AG20443 (cell line): ENCODE measurements at regions not wholly inside any gene's neighbourhood (a gene's known extent, or its start where the extent isn't known, plus 50 kb on each side); places are given as distances from the start of the nearest gene placed in this dataset.
"Not testable (repeated sequence)": the region's sequence is repeated elsewhere in the genome, so short reads cannot be mapped to it uniquely, and the experiment has no call there.

Experiments used
- DNase-seq: peaks from one replicate; pipeline ENCODE4 v3.0.0; 2012; ENCODE audit warnings: low spot score, mixed read lengths

- DNase-seq: no peak
Measured at GRCh38 chr20:29296256-29297230, 1960.9 kb upstream of the DEFB115 start.

- DNase-seq: no peak
Measured at GRCh38 chr20:29297411-29298270, 1959.8 kb upstream of the DEFB115 start.

DNA sequence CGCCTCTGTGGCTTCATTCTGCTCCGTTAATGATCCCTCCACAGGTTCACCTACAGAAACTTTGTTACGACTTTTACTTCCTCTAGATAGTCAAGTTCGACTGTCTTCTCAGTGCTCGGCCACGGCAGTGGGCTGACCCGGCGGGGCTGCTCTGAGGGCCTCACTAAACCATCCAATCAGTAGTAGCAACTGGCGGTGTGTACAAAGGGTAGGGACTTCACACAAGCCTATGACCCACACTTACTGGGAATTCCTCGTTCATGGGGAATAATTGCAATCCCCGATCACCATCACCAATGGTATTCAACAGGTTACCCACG lies 1959.2 kb upstream of the DEFB115 start:
- no peak for DNase-seq

GRCh38 chr20:29298759-29299613 lies 1958.5 kb upstream of the DEFB115 start:
- DNase-seq: no peak

DNA sequence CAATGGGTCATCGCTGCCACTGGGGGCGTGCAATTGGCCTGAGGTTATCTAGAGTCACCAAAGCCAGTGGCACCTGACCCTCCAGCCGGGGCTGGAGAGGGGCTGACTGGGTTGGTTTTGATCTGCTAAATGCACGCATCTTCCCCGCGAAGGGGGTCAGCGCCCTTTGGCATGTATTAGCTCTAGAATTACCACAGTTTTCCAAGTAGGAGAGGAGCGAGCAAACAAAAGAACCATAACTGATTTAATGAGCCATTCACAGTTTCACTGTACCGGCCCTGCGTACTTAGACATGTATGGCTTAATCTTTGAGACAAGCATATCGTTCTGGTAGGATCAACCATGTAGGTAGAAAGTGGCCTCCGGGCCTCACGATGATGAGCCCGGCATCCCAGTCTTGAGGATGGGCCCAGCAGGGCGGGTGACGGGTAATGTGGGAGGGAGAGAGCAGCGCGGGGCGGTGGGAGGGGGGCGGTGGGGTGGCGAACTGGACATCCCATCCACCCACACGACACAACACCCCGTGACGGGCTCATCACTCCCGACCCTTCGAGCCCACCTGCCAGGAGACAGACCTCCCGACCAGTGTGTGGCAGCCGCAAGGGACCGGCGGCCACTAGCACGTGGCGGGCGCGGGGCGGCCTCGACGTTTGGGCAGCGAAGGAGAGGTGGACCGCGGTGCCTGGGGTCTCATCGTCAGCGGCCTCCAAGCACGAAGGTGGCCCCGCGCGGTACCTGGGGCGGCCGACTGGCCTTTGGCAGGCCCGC lies 1957.5 kb upstream of the DEFB115 start:
- no peak for DNase-seq

DNA sequence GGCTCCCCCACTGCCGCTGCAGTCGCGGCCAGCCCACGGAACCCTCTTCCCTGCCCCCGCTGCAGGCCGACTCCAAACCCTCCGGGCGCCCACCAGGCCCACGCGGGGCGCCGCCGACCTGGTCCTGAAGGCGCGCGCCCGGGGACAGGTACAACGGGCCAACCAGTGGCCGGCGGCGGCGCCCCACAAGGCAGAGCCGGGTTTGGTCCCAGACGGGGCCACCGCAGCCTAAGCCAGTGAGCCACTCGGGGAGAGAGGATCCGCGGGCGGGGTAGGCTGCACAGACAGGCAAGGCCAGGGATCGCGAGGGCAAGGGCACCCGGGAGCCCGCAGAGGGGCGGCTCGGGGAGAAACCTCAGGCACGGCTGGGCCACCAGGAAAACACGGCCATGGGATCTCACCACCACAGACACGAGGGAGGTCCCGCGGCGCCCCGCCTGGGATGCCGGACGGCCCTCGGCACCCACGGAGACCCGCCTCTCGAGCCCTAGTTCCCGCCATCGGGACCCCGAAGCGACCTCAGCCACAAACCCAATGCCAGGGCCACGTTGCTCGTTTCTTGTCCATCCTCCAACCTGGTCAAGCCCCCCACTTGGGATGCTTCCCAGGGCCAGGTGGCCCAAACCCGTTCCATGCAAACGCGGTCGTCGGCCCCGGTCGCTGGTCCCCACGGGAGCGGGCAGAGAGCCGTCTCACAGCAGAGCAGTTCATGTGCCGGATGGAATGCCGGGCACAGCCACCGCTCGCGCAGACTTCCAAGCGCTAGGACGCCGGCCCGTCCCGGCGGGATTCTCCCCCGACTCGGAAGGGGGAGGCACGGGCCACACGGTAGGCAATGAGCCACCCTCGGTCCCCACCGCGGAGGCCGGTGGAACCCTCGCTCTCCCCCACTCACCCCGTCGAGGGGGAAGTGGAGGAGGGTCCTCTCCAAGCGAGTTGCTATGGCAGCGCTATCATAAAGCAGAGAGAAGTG lies 1956.6 kb upstream of the DEFB115 start:
- no peak for DNase-seq

DNA sequence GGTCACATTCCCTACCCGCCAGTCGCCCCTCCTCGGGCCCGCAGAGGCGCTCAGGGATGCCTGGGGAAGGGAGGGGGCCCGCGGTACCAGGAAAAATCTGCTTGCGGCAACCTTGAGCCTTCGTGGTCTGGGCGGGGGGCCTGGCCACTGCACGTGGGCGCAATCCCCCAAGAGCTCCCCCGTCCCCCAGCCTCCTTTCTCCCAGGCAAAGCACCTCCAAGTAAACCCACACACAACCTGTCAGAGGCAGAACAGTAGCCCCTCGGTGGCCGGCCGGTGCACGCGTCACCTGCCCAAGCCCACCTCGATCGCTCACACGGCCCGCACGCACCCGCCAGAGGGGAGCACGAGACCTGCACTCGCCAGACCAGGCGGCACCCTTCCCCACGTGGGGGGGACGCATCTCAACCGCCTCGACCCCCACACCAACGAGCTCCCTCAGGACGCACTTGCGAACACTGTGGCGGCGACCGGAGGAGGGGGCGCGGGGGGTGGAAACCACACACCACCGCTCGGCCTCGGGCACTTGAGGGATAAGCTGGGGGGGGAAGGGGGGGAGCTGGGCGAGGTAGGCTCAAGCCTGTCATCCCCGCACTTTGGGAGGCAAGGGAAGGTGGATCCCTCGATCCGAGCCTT lies 1955.7 kb upstream of the DEFB115 start:
- DNase-seq: no peak

GRCh38 chr20:29302979-29303644 lies 1954.4 kb upstream of the DEFB115 start:
- DNase-seq: no peak

DNA sequence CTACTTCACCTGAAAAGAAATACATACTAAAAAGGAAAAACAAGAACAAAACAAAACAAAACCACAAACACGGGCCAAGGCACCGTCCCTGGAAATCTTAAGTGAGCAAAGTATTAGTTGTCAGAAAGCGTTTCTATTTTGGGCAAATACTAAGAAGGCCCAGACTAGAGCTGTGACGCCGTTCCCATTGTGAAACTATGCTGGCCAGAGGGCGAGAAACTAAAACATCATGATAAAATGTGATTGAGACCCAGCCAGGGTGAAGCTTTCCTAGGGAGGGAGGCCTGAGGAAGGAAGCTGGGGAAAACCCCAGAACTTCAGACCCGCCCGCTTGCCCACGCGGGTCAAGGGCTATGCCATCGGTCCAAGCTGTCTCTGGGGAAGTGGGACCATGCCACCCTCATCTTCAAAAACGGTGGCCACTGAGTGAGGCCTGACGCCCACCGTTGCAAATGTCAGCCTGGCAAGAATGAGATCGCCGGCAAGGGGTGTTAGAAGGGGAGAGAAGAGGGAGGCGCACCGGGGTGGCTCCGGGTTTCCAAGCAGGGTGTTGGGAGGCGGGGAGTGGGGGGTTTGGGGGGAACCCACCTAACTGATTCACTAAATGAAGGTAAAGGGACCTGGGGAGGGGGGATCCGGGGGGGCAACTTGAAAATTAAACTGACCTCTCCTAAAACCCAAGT lies 1950.9 kb upstream of the DEFB115 start:
- DNase-seq: no peak

GRCh38 chr20:29307484-29307883 lies 1950.0 kb upstream of the DEFB115 start:
- DNase-seq: not testable (repeated sequence)

GRCh38 chr20:29308956-29309355 lies 1948.5 kb upstream of the DEFB115 start:
- not testable (repeated sequence) for DNase-seq

DNA sequence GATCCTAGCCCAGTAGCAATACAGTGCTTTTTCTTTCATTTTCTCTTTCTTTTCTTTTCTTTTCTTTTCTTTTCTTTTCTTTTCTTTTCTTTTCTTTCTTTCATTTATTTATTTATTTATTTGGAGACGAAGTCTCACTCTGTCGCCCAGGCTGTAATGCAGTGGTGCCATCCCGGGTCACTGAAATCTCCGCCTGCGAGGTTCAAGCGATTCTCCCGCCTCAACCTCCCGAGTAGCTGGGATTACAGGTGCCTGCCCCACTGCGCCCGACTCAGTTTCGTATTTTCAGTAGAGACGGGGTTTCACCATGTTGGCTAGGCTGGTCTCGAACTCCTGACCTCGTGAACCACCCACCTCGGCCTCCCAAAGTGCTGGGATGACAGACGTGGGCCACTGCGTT lies 1948.0 kb upstream of the DEFB115 start:
- DNase-seq: not testable (repeated sequence)

DNA sequence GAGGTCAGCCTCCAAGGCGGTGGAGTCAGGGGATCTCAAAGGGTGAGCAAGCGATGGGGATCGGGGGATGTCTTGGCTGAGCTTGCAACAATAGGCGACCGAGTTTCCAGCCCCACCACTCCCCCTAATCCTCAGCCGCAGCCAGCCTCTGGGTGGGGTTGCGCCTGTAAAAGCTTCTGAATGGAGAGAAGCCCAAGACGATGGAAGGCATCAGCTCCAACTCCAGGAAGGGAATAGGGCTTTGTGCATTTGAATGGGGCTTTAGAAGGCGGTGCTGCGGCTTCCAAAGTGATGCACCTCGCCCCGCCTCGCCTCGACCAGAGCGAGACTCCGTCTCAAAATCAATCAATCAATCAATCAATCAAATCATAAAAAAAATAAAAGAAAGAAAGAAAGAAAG lies 1946.4 kb upstream of the DEFB115 start:
- not testable (repeated sequence) for DNase-seq

DNA sequence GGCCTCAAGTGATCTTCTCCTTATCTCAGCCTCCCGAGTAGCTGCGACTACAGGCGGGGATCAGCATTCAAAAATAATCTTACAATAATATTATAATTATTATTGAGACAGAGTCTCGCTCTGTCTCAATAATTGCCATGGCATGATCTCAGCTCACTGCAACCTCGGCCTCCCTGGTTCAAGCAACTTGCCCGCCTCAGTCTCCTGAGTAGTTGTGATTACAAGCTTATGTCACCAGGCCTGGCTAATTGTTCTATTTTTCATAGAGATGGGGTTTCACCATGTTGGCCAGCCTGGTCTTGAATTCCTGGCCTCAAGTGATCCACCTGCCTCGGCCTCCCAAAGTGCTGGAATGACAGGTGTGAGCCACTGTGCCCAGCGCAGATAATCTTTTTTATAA lies 1944.8 kb upstream of the DEFB115 start:
- not testable (repeated sequence) for DNase-seq

DNA sequence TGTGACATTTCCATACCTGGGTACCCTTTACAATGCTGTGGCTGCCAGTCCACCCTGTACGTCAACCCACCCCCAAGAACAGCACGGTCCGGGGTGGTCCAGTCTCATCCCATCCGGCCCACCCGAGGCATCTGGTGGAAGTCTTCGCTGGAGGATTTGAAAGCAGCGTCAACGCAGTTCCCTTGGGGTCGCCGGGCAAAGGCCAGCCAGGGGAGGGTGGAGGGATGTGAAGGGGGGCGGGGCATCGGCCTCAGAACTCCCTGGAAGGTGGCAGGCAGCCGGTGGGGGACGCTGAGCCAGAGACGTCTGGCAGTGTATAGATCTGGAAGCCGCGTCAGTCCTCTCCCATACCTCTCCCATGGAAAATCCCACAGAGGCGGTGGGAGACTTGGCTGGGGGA lies 1944.0 kb upstream of the DEFB115 start:
- no peak for DNase-seq

DNA sequence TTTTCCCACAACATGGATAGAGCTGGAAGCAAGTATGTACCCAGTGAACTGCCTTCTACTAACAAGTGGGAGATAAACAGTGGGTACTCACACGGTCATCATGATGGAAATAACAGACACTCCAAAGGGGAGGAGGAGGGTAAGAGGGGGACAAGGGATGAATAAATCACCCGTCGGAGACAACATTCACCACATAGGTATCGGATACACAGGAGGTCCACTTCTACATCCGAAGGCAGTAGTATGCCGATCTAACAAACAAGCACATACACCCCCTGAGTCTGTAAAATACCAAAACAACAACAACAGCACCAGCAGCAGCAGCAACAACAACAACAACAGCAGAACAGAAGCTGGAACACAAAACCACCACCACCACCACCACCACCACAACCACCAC lies 1943.2 kb upstream of the DEFB115 start:
- DNase-seq: no peak

DNA sequence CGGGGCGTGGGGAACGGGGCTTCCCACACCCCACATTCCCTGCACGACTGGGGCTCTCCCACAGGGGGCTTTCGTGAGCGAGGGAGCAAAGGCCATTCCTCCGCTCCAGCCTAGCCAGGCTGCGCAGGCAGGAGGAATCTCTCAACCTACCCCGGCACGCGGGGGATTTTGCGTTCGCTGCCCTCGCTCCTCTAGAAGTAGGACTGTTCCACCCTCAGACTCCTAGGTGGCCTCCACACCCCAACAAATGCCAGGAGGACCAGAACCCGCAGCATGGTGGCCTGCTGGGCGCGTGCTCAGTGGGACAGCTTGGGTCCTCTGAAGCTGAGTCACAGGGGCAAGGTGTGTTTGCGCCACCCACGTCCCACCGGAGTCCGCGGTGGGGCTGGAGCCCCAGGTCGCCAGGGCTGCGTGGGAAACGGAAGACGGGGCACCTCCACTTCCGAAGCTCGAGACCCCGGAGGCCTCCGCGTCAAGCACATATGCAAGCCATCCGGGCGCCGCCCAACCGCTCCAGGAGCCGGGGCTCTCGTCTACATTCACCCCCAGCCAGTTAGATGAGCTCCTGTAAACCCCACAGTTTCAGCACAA lies 1938.5 kb upstream of the DEFB115 start:
- no peak for DNase-seq

DNA sequence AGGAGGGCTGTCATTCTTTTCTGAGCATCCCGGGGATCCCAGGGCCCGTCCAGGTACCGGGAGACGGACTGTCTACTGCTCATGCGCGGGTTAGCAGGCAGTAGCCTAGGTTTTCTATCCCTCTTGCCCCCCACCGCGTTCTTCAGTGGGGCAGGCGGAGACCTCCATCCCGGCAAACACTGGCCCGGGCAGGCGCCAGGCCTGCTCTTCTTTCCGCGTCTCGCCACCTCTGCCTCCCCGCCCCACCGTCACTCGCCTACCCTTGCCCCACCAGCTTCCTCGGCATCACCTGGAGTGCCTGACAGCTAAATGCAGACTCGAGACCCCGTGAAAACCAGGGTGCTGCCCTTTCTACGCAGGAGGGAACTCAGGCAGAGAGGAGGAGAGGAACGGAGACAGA lies 1937.7 kb upstream of the DEFB115 start:
- DNase-seq: no peak
